Progenitor cell of endocrine pancreas (in vitro differentiated cells): ENCODE measurements at regions not wholly inside any gene's neighbourhood (a gene's known extent, or its start where the extent isn't known, plus 50 kb on each side); places are given as distances from the start of the nearest gene placed in this dataset.

Experiments
- DNase-seq: peaks from one replicate; pipeline ENCODE4 v3.0.0; 2021; ENCODE audit warnings: low spot score; ENCODE audit not compliant: unreplicated experiment
- H3K27ac Mint-ChIP-seq: 2 replicates; pipeline ENCODE4 v1.8.0; 2021; ENCODE audit warnings: mild to moderate bottlenecking, moderate library complexity, mixed read lengths
- H3K27me3 Mint-ChIP-seq: 2 replicates; pipeline ENCODE4 v1.8.0; 2021; ENCODE audit warnings: mixed read lengths
- H3K36me3 Mint-ChIP-seq: 2 replicates; pipeline ENCODE4 v1.8.0; 2022; ENCODE audit warnings: mixed read lengths; ENCODE audit not compliant: insufficient read depth
- H3K4me1 Mint-ChIP-seq: 2 replicates; pipeline ENCODE4 v1.8.0; 2021; ENCODE audit warnings: low read depth, mixed read lengths
- H3K4me3 Mint-ChIP-seq: 2 replicates; pipeline ENCODE4 v1.8.0; 2021; ENCODE audit warnings: low read depth, mild to moderate bottlenecking, moderate library complexity, mixed read lengths
- H3K9me3 Mint-ChIP-seq: 2 replicates; pipeline ENCODE4 v1.8.0; 2021; ENCODE audit warnings: low read depth, mixed read lengths
- TF ChIP-seq, protein P1 (sequence below): fragments of 200-600 bp; sonication (generic); IDR thresholded peaks from one replicate; pipeline ENCODE4 v1.5.0; 2021; ENCODE audit warnings: antibody characterized with exemption, mild to moderate bottlenecking; ENCODE audit not compliant: unreplicated experiment

DNA sequence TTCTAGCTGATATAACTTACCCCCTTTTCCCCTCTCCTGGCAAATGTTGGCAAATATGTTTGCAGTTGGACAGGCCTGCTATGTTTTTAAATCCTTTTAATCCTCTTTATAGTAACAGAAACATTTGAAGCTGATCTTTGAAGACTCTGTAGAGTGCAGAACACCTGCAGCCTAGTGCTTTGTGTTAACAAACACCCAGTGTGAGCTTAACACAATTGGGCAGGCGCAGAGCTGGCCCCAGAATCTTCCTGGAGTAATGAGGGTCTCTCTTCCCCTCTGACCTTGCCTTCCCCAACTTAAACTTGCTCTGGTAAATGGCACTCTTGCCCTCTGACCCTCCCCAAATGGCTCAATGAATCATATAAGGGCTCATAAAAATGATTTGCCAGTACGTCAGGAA, 247.9 kb upstream of the LYPLAL1 start:
- H3K9me3 Mint-ChIP-seq, result no peaks in the 10 kb centered on the region
- no peaks in the 10 kb centered on the region for H3K36me3 Mint-ChIP-seq
- no peak overlapping the region for H3K27ac Mint-ChIP-seq
- TF ChIP-seq, protein P1, sequence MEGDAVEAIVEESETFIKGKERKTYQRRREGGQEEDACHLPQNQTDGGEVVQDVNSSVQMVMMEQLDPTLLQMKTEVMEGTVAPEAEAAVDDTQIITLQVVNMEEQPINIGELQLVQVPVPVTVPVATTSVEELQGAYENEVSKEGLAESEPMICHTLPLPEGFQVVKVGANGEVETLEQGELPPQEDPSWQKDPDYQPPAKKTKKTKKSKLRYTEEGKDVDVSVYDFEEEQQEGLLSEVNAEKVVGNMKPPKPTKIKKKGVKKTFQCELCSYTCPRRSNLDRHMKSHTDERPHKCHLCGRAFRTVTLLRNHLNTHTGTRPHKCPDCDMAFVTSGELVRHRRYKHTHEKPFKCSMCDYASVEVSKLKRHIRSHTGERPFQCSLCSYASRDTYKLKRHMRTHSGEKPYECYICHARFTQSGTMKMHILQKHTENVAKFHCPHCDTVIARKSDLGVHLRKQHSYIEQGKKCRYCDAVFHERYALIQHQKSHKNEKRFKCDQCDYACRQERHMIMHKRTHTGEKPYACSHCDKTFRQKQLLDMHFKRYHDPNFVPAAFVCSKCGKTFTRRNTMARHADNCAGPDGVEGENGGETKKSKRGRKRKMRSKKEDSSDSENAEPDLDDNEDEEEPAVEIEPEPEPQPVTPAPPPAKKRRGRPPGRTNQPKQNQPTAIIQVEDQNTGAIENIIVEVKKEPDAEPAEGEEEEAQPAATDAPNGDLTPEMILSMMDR, result no peak
- H3K27me3 Mint-ChIP-seq, result peaks cover 4% of the 10 kb centered on the region
- no peak for DNase-seq
- H3K4me1 Mint-ChIP-seq, result no peaks in the 10 kb centered on the region
- no peak overlapping the region for H3K4me3 Mint-ChIP-seq

DNA sequence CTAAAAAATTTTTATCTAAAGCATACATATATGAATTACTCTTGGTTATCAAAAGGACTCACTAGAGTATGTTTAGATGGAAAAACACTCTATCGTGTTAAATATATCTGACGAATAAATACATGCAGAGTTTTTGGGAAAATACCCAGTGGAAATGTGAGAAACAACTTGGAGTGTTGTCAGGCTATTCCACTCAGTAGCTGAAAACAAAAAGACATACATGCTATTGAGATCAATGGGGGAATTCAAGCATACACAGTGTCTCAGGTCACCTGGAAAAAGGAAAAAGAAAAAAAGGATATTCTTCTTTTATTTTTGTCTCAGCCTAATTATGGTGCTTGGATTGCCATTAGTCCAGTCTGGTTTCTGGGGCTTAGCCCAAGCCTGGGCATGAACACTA, 247.0 kb upstream of the LYPLAL1 start:
- TF ChIP-seq, protein P1, result no peak
- no peak for DNase-seq
- Mint-ChIP-seq H3K27ac (no peak overlapping the region), H3K9me3 (no peaks in the 10 kb centered on the region), H3K4me3 (no peak overlapping the region), H3K4me1 (no peaks in the 10 kb centered on the region), H3K27me3 (peaks cover 4% of the 10 kb centered on the region), H3K36me3 (no peaks in the 10 kb centered on the region)

DNA sequence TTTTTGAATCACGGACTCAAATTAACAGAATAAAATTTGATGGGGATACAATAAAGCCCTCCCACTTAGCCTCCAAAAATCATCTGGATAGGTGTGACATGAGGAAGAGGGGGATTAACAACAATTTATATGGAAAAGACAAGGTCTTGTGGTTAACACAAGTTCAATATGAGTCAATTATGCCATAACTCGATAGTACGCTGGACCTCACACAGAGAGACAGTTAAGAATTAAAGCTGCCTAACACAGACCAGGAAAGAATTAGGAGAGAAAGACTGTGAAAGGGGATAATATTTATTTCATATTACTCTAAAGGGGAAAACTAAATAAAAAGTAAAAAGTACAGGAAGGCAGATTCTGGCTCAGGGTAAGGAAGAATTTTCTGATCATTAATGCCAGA, 243.7 kb upstream of the LYPLAL1 start:
- Mint-ChIP-seq H3K36me3 (peaks cover 1% of the 10 kb centered on the region), H3K9me3 (peaks cover 4% of the 10 kb centered on the region), H3K27ac (no peak overlapping the region), H3K27me3 (peaks cover 4% of the 10 kb centered on the region), H3K4me1 (no peaks in the 10 kb centered on the region), H3K4me3 (no peak overlapping the region)
- TF ChIP-seq, protein P1, result no peak
- DNase-seq, result no peak

DNA sequence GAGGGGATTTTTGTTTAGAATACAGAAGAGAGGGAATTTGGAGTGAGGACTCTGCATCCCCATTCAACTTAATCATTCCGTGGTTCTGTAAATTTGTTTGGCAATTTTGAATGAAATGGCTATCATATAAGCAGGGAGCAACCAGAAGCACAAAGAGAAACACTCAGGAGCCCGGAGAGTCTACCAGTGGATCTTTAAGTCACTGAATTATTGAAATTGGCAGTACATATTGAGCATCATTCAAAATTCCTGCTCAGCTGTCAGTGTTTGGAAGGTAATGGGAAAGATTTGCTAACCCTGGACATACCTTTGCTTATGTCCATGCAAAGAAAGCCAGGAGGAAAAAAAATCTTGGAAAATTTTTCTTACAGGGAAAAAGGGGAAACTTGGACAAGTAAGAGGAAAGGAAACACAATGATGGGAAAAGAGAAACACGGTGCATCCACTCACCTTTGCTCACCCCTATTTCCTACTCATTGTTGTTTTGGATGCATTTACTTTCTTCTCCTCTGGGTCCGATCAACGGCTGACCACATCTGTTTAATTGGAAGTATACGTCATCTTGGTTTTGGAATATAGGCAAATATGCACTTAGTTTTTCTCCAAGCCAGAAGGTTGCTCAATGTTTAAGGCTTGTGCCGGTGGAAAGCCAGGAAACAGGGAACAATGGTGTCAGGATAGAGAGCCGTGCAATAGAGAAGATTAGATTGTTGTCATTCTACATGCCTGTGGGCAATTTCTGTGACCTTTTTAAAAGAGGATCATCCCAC, 243.0 kb upstream of the LYPLAL1 start:
- Mint-ChIP-seq H3K4me1 (no peaks in the 10 kb centered on the region), H3K27ac (no peak overlapping the region), H3K36me3 (peaks cover 4% of the 10 kb centered on the region), H3K4me3 (no peak overlapping the region), H3K9me3 (peaks cover 11% of the 10 kb centered on the region), H3K27me3 (peaks cover 4% of the 10 kb centered on the region)
- no peak for DNase-seq
- TF ChIP-seq, protein P1, result no peak

DNA sequence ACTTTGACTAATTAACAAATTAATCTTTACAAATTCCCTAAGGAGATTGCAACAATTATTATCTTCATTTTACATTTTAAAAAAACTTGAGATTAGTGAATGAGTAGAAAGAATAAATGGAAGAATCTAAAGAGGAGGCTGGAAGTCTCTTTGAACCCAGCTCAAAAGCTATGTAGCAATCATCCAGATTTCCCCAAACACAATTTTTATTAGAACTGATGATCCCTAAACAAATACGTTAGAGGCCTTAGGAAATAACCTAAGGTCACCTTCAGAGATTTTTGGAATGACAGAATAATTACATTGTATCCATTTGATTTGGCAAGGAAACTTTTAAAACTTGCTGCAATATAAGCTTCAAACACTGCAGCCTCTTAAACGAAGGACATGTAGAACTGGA, 242.4 kb upstream of the LYPLAL1 start:
- H3K4me1 Mint-ChIP-seq, result no peaks in the 10 kb centered on the region
- H3K27ac Mint-ChIP-seq, result no peak overlapping the region
- H3K4me3 Mint-ChIP-seq, result no peak overlapping the region
- peaks cover 6% of the 10 kb centered on the region for H3K36me3 Mint-ChIP-seq
- DNase-seq, result no peak
- TF ChIP-seq, protein P1, result no peak
- peaks cover 4% of the 10 kb centered on the region for H3K27me3 Mint-ChIP-seq
- peaks cover 17% of the 10 kb centered on the region for H3K9me3 Mint-ChIP-seq
